ENCODE measurements at regions not wholly inside any gene's neighbourhood (a gene's known extent, or its start where the extent isn't known, plus 50 kb on each side); places are given as distances from the start of the nearest gene placed in this dataset.

DNA sequence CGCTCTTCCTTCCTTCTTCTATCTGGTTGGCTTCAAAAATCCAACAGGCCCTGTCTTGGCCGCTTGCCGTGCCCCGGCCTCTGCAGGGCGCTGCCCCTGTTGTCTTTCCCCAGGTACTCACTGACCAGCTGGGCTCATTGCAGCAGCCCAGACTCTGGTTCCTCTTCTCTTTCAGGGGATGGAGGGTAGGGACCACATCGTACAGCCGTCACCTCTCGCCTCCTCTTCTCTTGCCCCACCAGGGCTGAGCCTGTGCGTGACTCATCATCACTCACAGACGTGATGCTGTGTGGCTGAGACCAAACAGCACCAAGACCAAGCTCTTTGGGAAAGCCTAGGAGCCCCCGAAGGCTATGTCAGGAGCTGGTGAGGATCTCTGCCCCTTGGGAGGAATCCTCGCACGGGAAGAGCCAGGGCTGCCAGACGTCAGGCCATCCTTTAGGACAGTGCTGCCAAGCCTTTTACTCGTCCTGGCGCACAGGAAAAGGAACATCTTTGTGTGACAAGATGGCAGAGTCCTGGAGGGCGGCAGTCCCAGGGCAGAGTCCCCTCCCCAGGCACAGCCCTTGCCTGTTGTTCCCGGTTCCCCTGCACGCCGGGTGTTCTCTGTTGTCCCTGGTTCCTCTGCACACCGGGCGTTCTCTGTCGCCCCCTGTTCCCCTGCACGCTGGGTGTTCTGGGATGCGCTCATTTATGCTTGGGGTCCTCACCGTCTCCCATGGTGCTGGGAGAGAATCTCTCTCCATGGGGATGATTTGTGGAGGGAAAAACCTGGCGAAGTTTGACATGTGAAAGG is 188.5 kb upstream of the SHH start:
- DNase-seq (ENCODE audit: low read depth in 2 of 3, low spot score in 1 of 3) = no peak

DNA sequence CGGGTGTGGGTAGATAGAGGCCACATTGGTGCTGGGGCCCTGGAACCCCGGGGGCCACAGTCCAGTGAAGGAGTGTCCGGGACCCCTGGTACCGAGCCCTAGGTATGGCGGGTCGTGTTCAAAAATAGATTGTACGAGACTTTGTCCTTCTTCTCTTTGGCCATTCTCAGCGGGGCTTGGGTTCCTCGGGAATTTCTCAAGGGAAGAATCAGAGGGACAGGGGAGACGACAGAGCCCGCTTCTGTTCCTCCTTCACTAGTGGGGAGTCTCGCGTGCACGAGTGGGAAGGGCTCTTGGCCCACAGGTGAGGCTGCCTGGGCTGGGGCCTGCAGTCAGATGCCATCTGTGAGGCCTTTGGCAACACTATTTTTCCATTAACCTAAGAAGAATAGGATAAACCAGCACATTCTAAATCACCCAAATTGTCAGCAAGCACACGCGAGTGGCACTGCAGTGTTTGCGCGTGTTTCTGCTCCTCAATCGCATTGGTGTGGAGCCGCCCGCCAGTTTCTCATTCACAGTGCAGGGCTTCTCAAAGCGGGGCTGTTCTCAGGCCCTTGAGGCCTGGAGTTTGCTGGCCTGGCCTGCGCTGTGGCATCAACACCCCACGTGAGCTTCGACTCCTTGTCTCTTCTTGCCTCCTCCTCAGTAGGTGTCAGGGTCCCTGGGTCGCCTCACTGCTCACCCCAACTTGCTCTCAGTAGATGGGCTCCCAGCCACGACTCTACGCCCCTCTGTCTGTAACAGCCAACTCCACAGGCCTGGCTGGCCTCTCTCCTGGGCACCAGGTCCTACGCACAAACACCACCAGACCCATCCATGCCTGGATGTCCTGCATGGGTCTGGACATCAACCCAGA is 187.6 kb upstream of the SHH start:
- DNase-seq (ENCODE audit: low read depth in 2 of 3, low spot score in 1 of 3) = no peak

GRCh38 chr7:155998766-155999630 is 186.7 kb upstream of the SHH start:
- no peak for DNase-seq (ENCODE audit: low read depth in 2 of 3, low spot score in 1 of 3)

- DNase-seq (ENCODE audit: low read depth in 2 of 3, low spot score in 1 of 3) = peak in 2 of 3 donors; percentile 19 to 30
Measured at GRCh38 chr7:155998328-155998691, 186.0 kb upstream of the SHH start.

DNA sequence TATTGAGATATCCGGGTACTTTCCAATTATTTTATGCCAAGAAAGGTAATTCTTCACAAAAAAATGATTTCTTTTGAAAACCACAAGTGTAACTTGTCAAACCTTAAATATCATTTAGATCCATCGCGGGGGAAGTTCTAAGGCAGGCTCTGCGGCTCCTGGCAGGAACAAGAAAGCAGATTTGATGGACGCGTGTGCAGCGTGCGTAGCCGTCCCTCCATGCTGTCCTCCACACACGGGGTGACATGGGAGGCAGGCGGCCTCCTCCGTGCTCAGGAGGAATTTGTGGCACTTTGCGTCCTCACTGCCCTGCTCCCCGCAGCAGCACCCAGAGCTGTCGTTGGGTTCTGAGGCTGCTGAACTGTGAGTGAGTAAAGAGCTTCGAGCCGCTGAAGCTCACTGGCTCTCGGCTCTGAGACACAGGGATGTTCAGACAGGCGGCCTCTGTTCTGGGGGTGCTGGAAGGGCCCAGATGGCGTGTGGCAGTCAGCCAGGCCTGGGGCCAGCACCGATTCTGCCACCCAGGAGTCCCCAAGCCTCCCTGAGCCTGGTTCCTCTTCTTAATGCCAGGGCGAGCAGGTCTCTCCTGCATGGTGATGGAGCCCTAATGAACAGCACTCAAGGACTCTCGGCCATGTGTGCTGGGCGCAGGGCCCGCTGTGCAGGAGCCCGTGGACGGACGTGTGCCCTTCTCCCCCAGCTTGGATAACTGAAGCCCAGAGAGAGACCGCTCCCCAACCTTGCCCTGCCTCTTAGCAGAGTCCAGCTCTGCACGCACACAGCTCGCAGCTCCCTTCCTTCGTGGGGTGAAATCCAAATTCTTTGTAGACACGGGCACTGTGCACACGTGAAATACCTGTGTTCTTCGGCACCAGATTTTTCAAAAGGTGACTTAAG is 185.4 kb upstream of the SHH start:
- peak in 1 of 3 donors; percentile 17 for DNase-seq (ENCODE audit: low read depth in 2 of 3, low spot score in 1 of 3)

DNA sequence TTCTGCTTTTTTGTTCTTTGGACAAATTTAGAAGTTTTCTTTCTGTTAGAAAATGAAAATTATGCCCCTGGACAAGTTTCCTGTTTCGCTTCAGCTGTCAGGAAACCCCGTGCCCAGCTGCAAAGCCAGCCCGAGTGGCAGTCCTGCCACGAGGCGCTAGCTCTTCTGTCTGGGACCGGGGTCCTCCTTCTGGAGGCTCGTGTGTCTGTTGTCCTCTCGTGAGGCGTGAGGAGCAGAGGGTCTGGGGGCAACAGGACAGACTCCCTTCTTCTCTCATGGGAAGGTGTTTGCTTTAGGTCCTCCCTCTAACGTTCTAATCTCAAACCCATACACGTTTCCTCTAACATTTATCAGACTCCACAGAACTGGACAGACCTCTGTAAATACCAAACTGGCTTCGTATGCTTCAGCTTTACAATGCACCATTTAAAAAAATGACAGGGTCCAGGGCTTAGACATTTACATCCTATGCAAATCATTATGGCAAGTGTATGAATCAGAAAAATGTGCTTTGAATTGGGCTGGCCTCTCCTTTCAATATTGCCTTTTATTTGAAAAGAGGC is 184.5 kb upstream of the SHH start:
- no peak for DNase-seq (ENCODE audit: low read depth in 2 of 3, low spot score in 1 of 3)

DNA sequence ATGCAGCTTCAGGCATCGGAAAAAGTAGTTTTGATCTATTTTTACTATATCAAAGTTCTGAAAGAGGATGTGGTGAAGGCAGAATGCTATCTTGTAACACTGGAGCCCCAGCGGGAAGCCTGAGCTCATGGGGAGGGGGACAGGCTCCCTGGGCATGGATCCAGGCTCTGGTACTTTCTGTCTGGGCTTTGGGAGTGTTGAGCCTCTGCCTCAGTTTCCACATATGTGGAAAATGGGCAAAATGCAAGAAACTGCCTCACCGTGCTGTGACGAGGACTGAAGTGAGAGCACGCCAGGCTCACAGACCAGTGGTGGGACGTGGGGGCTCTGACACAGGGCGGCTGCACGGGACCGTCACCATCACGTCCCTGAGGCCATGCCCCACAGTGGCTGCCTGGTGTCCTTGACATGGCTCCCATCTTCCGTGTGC is 182.9 kb upstream of the SHH start:
- DNase-seq (ENCODE audit: low read depth in 2 of 3, low spot score in 1 of 3) = no peak

GRCh38 chr7:155994279-155994811 is 182.1 kb upstream of the SHH start:
- no peak for DNase-seq (ENCODE audit: low read depth in 2 of 3, low spot score in 1 of 3)

DNA sequence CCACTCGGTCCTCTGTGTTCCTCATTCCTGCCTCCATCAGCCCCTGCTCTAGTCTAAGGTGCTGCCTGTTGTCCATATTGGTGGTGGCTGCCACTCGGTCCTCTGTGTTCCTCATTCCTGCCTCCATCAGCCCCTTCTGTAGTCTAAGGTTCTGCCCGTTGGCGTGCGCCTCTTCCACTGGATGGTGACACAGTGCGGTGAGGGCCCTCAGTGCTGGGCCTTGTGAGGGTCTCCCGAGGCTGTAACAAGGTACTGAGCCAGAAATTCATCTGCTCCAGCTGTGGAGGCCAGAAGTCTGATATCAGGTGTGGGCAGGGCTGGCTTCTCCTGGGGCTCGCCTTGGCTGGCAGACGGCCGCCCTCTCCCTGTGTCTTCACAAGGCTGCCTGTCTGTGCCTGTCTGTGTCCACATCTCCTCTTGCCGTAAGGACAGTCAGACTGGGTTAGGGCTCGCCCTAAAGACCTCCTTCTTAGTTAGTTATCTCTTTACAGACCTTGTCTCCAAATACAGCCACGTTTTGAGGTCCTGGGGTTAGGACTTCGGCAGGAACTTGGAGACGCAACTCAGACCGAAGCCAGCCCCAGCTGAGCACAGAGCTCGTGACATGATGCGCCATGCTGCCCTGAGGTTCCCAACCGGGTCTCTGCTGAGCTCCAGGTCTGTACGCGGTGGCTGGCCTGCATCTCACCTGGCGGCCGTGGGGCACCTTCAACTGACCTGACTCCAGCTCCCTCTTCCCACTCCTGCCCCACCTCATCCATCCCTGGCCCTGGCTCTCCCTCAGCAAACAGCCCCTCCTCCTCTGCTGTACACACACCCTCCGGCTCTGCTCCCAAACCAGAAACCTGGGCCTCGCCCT is 181.4 kb upstream of the SHH start:
- no peak for DNase-seq (ENCODE audit: low read depth in 2 of 3, low spot score in 1 of 3)

DNA sequence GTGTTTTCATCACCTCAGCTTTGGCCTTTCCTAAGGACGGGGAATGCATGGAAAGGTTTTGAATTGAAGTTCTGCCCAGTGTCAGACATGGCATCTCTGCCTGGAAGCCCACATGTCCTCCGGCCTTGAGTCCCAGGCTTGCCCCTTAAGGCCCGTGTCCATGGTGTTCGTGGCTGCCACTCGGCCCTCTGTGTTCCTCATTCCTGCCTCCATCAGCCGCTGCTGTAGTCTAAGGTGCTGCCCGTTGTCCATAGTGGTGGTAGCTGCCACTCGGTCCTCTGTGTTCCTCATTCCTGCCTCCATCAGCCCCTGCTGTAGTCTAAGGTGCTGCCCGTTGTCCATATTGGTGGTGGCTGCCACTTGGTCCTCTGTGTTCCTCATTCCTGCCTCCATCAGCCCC is 180.7 kb upstream of the SHH start:
- no peak for DNase-seq (ENCODE audit: low read depth in 2 of 3, low spot score in 1 of 3)

DNA sequence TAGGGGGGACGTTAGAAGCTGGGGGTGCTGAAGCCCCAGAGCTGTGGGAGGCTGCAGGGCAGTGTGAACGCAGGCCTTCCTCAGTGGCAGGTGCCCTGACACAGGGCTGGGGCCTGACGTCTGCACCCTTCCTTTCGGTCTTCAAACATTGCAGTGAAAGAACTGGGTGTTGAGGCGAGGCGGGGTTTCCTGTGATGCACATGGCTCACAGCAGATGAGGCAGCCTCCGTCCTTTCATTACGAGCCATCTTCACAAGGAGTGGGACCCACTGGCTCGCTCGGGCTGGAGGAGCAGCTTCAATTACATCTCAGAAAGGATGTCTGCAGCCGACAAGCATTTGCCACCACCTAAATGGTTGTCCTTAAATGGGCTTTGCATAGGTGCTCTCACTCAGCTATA is 180.3 kb upstream of the SHH start:
- DNase-seq (ENCODE audit: low read depth in 2 of 3, low spot score in 1 of 3) = no peak

DNA sequence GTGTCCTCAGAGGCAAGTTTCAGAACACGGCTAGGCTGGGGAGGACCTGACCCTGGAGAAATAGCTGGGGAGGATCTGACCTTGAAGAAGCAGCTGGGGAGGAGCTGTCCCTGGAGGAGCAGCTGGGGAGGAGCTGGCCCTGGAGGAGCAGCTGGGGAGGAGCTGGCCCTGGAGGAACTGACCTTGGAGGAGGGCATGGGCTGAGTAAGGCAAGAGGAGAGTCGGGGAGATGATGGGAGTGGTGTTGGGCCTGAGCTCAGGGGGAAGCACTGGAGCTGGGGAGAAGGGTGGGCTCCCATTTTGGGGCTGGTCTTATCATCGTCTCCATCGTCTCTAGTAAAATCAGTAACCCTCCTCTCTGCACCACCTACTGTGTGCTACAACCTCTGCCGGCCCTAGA is 179.8 kb upstream of the SHH start:
- DNase-seq (ENCODE audit: low read depth in 2 of 3, low spot score in 1 of 3) = no peak

GRCh38 chr7:155991470-155991869 is 179.2 kb upstream of the SHH start:
- DNase-seq (ENCODE audit: low read depth in 2 of 3, low spot score in 1 of 3) = no peak

DNA sequence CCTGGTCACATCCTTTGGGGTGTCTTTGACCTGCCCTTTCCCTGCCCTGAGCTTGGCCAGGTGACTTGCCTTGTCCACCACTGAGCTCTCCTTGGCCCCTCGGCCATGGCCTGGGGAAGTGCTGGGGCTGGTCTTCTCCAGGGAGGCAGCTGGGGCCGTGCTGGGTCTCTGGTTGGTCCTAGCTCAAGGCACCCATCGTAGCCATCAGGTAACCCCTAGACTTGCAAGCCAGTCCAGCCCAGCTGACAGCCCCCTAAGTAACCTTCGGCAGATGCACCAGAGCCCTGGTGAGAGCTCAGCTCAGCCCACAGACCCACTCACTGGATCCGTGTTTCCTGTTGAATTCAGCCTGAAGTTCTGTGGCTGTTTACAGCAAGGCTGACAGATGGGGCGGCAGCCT is 176.2 kb upstream of the SHH start:
- no peak for DNase-seq (ENCODE audit: low read depth in 2 of 3, low spot score in 1 of 3)

GRCh38 chr7:155987681-155988235 is 175.5 kb upstream of the SHH start:
- DNase-seq (ENCODE audit: low read depth in 2 of 3, low spot score in 1 of 3) = no peak

- no peak for DNase-seq (ENCODE audit: low read depth in 2 of 3, low spot score in 1 of 3)
Measured at GRCh38 chr7:155986497-155987160, 174.4 kb upstream of the SHH start.

DNA sequence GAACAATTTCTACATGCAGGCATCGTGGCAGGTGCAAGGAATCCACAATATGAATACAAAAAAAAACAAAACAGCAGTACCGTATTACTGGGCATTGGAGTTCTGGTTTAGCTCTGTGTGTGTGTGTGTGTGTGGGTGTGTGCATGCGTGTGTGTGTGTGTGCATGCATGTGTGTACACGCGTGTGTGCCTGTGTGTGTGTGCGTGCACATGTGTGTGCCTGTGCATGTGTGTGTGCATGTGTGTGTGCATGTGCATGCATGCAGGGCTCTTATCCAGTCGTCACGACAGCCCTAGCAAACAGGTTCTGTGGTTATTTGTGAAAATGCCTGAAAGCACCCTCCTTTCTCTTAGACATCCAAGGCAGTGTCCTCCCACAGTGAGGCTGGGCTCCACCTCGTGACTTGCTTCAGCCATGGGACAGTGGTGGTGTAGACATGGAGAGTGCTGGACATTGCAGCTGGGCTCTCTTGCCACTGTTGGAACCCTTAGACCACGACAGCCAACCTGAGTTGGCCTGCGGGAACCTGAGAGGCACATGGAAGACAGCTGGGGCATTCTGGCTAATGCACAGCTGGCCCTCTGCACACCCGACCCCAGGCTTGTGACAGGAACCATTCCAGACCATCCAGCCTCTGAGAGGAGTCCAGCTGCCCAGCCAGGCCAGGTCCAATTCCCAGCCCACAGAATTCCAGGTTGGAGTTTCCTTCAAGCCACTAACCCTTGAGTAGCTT is 173.4 kb upstream of the SHH start:
- no peak for DNase-seq (ENCODE audit: low read depth in 2 of 3, low spot score in 1 of 3)
